GM19351 (cell line): ENCODE measurements at regions not wholly inside any gene's neighbourhood (a gene's known extent, or its start where the extent isn't known, plus 50 kb on each side); places are given as distances from the start of the nearest gene placed in this dataset.
"Not testable (repeated sequence)": the region's sequence is repeated elsewhere in the genome, so short reads cannot be mapped to it uniquely, and the experiment has no call there.

Experiments
- ATAC-seq: cut with Tn5 transposase; IDR thresholded peaks from one replicate; pipeline ENCODE4 v1.9.1; 2021; ENCODE audit warnings: mild to moderate bottlenecking, moderate library complexity; ENCODE audit not compliant: unreplicated experiment

DNA sequence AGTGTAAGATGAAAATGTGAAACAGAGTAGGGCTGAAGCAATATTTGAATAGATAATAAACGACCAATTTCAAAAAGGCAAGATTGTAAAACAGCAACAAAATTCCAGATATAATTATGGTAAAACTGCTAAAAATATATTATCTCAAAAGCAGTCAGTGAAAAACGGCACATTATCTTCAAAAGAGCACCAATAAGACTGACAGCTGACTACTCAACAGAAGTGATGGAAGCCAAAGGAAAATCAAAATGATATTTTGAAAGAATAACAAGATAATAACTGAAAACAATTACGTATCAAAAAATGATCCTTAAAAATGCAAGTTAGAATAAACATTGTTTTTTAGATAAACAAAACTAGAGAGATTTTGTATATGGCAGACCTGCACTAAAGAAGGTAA lies 920.6 kb upstream of the FAM98A start:
- ATAC-seq, result no peak

DNA sequence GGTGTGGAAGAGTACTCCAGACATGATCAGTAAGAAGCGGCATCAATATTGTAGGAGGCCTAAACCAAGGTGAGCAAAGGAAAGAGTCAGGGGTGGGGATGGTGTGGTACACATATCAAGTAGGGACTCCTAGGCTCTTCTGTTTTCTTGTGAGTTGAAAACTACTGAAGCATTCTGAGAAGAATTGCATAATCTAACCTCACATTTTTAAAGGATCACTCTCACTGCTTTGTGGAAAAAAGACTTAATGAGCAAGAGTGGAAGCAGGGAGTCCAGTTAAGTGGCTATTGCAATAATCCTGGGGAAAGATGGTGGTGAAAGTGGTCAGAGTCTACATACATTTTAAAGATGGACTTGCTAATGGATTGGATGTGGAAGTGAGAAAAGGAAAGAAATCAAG lies 899.5 kb upstream of the FAM98A start:
- no peak for ATAC-seq

DNA sequence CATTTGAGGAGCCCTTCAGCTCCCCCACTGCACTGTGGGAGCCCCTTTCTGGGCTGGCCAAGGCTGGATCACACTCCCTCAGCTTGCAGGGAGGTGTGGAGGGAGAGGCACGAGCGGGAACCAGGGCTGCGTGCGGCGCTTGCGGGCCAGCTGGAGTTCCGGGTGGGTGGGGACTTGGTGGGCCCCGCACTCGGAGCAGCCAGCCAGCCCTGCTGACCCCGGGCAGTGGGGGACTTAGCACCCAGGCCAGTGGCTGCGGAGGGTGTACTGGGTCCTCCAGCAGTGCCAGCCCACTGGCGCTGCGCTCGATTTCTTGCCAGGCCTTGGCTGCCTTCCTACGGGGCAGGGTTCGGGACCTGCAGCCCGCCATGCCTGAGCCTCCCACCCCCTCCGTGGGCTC lies 895.1 kb upstream of the FAM98A start:
- ATAC-seq, result not testable (repeated sequence)

DNA sequence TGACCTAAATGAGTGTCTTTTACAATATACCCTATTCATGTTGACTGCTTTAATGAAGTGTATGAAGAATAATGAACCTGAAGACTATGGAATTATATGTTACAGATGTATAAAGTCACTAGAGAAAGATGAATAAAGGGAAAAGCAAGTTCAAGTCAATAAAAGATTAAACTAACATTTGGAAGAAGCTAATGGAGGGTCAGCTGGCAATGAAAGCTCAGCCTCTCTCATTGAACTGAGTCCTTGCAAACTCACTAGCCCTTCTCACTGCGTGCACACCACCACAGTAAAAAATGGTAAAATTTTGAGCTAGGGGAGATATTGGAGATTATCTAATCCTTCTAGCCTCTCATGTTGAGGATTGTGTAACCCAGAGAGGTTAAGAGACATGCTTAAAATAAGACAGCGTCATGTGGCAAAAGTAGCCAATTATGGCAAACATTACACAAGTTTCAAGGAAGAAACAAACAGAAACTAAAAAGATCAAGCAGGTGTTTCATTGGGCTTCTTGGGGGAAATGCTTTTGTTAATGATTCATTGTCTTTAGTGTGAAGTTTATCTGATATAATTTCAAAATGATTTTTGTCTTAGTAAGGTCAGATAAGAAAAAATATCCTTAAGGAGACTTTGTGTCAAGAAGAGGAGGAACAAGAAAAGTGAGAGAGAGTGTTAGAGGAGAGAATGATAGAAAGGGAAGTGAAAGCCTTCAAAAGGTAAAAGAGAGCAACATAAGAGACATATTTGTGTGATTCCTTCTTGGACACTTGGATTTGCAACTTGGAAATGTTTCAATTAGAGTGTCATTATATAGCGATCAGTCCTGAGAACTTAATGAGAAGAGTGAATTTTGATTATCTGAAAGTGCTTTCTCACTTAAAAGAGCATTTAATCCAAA lies 893.7 kb upstream of the FAM98A start:
- ATAC-seq, result no peak

DNA sequence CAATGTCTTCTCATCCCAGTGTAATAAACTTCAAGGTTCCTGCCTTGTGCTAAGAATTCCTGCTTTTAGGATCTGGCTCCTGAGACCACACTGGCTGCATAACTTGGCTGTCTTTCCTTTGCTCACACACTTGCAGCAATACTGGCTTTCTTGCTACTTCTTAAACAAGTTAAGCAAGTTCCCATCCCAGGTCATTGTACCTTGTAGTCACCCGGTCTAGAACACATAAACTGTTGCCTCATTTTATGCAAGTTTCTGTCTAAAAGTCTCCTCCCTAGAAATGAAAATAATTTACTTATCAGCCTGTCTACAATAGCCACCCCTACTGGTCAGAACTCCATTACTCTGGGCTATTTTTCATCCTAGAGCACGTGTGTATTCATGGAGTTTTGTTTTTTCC lies 887.9 kb upstream of the FAM98A start:
- ATAC-seq, result no peak

DNA sequence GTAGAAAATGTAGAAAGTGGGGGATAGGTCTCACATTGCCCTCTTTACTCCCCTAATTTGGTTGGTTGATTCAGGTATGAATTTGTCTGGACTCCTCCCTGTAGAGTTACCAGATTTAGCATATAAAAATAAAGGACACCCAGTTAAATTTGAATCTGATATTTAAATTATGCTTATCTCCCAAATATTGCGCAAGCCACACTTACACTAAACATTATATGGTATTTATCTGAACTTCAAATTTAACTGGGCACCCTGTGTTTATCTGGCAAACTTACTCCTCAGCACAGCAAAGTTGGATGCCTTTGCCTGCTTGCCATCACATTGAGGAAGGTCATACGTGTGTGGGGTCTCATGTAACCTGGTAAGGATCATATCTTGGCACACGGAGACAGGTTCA lies 882.4 kb upstream of the FAM98A start:
- no peak for ATAC-seq

DNA sequence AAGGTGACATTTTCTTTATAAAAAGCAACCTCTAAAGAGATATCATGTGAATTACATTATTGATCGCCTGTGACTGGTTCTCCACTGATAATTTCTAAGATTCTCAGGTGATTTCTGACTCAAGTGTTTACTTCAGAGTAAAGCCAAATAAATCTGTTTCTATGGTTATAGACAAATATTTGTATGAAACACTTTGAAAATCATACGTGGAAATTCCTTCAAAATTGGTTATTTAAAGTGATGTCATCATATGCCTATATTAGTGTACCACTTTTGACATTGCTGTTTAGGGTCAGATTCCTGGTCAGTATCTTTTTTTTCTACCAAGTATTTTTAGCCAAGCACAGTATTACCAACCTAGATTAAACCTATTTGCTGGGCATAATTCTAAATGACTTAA lies 881.3 kb upstream of the FAM98A start:
- ATAC-seq, result no peak

DNA sequence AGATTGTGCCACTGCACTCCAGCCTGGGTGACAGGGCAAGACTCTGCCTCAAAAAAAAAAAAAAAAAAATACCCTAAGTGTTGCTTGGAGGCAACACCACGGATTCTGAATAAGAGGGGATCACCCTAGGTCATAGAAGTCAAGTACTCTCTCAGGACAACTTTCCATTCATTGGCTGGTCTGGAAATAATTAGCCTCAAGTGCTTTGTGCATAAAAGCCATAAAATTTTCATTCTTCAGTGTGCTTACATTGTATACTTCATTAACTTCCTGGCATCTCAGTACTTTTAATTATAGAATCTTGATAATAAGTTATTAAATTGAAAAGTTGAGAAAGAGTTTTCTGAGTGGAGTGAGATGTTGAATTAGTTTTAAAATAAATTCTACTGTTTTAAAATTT lies 876.1 kb upstream of the FAM98A start:
- ATAC-seq, result no peak

DNA sequence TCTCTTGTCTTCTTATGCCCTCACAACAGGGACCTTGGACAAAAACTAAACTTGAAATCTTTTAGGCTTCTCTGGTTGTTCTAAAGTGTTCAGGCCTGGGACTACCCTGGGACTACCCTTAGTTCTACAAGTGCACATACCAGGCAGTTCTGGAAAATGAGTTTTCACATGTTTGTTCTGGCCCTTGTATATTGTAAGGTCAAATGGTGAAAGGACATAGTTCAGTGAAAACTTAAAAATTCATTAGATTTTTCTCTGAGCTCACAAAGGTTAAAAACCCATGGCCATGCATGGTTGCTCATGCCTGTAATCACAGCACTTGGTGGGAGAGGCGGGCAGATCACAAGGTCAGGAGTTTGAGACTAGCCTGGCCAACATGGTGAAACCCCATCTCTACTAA lies 875.5 kb upstream of the FAM98A start:
- no peak for ATAC-seq

DNA sequence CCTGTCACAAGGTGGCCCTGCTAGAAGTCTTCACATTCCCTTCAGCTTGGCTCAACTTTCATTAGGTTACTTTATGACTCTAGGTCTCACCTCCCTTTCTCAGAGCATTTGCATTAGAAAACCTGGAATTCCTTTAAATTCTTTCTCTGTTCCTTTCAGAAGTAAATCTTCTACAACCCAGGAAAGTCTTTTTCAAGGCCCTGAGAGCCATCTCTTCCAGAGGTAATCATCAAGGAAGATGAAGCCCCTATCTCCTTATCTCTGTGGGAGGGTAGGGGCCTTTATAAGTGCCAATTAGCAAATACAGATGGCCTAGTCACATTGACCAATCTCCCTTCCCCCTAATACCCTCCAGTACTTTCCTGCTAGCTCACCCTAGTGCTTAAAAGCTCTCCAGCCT lies 848.0 kb upstream of the FAM98A start:
- no peak for ATAC-seq

DNA sequence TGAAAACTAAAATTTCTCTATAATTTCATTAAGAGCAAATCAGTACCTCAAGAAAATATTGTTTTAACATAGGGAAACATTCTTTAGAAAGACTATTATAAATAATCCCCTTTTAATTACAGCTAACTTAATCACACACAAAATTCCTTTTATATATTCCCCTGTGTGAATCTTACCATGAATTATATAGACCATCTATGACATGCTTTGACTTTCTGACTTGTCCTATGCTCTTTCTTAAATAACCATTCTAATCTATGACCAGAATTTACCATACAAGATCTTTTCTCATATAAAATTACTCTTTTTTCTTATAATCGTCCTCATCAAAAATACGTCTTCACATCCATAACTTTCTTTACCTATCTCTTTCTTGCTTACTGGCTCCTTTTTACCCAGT lies 824.2 kb upstream of the FAM98A start:
- no peak for ATAC-seq

DNA sequence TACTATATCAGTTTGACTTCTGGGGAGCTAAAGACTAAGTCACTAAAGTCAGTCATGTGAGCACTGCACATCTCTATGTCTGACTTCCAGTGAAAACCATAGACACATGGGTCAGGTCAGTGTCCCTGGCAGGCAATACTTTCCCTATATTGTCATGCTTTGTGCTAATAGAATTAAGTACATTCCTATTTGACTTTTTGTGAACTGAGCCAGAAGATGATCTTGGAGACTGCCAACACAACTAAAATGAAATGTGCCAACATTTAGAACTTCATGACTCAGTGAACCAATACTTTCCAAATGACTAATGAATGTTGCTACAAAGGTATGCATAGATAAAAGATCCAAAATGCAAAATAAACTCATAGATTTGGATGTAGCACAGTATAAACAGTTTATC lies 820.8 kb upstream of the FAM98A start:
- no peak for ATAC-seq

DNA sequence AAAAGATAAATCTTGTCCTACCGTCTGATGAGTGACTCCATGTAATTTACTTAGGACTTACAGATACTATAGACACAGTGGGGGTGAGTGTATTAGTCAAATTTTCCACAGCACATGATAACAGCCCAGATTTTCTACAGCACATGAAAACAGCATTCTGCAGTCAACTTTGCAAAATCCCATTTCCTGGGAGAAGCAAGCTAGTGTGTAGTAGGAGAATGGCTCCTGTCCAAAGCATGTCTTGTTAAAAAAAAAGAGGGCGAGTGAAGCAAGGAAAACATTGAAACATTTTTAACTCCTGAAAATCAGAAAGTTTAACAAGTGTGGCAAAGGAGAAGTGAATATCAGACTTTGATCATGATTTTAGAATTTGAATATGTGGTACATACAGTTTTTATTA lies 817.8 kb upstream of the FAM98A start:
- no peak for ATAC-seq

DNA sequence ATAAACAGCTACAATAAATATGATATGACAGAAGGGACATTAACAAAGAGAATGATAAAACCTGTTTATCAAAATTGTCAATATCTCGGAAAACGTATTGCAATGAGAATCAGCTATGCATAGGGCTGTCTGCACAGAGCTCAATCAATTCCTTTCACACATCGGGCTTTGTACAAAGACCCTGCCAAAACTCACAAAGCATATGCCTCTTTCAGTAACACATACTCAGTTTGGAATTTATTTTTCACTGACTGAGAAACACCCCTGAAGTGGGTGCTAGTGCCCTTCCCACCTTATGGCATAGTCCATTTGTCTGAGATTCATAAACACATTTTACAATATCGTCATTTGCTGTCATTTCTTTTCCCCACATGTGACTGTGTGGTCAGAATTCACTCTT lies 815.8 kb upstream of the FAM98A start:
- ATAC-seq, result no peak

DNA sequence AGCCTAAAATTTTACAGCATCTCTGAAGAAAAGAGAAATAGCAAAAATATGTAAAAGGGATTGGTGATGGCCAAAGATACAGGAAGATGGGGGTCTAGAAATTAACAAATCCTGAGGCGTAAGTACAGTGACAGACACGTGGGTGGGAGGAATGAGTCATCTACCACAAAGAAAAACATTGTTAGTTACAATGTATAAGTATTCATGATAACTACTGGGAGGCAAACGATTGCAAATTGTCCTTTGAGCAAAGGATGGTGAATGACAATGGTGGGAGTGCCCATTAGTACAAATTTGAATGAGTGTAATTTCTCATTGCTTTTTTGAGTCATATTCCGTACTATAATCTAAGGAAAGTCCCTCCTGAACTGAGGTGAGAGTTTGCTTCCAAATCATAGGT lies 809.0 kb upstream of the FAM98A start:
- ATAC-seq, result no peak

DNA sequence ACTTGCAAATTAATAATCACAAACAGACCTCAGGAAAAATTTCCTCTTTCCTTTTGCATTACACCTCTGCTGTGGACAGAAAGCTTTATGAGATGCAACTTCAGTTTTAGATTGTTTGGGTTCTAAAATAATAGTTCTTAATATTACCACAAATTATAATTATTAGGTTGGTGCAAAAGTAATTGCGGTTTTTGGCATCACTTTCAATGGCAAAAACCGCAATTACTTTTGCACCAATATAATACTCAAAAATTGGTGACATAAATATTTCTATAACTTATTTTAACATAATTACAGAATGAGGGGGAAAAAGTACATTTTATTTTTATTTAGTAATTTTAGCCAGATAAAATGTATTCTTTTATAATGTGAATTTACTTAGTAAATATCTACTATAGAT lies 804.4 kb upstream of the FAM98A start:
- no peak for ATAC-seq

DNA sequence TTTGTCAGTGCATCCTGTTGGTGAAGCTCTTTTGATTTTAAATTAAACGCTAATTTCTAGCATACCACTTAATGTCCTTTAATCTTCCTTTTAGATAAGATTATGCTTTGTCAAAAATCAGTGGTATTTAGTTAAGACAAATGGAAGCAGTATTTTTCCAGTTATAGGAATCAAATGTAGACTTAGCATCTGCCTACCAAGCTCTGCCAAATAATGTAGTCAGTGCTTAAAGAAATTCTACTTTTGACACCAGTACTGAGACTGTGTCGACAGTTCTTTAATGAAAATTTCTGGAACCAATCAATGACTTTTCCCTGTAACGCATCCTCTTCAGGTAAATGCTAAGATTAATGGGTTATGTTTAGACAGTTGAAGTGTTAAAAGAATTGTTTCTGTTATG lies 803.3 kb upstream of the FAM98A start:
- no peak for ATAC-seq

DNA sequence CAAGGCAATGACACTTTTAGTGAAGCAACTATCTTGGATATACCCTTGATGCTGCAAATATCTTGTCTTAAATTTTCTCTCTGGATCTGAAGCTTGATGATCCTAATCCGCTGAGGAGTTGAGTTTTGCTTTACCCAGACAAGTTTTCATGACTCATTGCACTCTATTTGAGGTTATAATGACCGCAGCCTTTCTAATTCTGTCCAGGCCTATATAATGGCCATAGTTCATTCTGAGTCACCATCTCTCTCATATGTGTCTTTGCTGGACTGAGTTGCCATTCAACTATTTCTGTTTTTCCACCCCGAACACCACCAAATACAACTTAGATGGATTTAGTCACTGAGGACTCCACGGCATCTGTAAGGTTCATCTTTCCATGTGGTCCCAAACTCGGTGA lies 802.1 kb upstream of the FAM98A start:
- ATAC-seq, result no peak

DNA sequence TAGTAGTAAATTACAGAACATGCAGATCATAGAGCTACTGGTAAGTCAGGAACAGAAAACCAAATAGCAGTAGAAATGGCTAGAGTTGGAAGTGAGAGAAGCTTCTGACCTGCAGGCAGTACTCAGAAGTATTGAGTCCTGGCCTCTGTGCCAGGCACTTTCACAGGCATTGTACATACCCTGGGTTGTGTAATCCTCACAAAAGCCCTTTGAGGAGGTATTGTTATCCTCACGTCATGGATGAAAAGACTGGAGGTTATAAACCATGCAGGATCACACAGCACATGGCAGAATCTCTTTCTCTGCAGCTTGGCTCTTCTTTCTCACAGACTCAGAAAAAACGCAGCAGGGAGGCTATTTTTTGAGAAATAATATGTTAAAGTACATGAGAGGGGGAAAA lies 789.3 kb upstream of the FAM98A start:
- no peak for ATAC-seq

DNA sequence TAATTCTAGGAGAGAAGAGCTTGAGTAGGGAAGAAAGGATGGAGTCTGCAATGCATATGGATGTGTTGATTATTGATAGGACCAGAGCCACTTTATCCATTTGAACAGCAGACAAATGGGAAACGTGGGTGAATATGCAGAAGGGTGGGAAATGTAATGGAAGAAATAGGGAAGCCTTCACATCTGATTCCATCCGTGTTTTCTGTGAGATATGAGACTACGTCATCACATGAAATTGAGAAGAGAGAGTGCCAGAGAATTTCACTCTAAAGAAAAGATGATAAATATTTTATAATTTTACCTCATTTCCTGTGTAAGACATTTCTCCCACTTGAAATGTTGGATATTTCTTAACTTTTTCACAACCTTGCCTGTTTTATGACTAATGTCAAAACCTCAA lies 788.4 kb upstream of the FAM98A start:
- ATAC-seq, result no peak

DNA sequence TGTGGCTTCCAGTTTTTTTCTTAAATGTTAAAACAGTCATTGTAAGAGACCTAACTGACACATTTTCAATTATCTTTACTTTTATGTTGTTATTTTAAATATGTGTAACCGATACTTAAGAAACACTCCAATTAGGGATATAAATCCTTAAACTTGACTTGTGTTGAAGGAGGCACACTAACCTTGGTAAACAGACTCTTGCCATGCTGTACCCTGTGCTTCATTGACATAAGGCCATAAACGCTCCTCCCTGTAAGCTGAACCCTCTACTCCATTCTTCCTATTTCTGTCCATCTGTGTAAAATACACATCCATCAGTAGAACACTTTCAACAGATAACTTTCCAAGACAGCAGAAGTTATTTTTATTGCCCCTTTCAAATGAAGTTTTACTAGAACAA lies 780.5 kb upstream of the FAM98A start:
- no peak for ATAC-seq

DNA sequence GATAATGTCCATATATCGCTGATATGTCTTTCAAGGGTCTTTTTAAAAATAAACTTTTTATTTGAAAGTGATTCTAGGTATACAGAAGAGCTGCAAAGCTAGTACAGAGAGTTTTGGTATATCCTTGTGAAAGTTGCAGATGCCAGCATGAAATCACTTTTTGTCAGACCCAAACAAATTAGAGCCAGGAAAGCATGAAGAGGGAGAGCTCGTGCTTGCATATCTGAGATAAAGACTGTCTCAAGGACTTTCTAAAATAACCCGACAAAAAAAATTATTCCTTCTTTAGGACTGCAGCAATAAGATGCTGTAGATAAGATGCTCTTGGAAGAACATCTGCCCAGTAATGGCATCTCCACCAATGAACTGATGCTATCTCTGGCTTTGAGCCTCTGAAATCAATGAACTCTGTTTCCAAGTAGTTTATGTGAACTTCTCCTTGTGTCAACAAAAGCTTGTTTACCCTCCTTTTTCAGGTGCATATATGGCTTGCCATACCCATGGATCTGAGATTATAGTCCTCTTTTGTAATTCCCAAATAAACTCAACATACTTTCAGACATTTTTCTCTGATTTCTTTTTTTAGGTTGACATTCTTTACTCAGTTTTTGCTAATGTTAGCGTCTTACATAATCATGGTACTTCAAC lies 774.6 kb upstream of the FAM98A start:
- no peak for ATAC-seq

DNA sequence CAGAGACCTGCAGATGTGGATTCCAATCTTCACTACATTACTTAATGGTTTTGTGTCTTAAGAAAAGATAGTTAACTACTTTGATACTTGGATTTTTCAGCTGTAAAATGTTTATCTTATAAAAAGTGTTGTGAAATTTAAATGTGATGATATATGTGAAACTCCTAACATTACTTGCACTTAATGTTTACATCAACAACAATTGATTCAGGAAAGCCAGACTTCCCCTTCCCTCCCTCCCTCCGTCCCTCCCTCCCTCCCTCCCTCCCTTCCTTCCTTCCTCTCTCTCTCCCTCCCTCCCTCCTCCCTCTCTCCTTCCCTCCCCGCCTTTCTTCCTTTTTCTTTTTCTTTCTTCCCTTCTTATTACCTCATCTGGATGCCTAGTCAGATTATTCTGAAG lies 773.9 kb upstream of the FAM98A start:
- no peak for ATAC-seq
